ENCODE measurements at regions not wholly inside any gene's neighbourhood (a gene's known extent, or its start where the extent isn't known, plus 50 kb on each side); places are given as distances from the start of the nearest gene placed in this dataset.

DNA sequence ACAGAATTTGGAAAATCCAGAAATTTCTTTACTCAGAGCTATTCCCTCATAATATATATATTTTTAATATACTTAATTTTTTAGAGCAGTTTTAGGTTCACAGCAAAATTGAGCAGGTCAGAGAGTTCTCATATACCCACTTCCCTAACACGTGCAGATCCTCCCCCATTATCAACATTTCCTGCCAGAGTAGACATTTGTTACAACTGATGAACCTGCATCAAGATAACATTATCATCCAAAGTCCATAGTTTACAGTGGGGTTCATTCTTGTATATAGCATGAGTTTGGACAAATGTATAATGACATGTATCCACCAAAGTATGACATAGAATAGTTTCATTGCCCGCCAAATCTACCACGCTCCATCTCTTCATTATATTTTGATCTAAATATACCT, 170.0 kb downstream of the PTEN start:
- DNase-seq (ENCODE audit: low read depth): no peak
- Histone ChIP-seq H3K36me3 (ENCODE audit: control insufficient read depth, insufficient read depth, low read length) (no peaks in the 10 kb centered on the region), H3K4me3 (ENCODE audit: low read depth, low read length) (no peak overlapping the region), H3K27me3 (ENCODE audit: control insufficient read depth, insufficient read depth, low read length) (no peaks in the 10 kb centered on the region)
- TF ChIP-seq, protein P1, sequence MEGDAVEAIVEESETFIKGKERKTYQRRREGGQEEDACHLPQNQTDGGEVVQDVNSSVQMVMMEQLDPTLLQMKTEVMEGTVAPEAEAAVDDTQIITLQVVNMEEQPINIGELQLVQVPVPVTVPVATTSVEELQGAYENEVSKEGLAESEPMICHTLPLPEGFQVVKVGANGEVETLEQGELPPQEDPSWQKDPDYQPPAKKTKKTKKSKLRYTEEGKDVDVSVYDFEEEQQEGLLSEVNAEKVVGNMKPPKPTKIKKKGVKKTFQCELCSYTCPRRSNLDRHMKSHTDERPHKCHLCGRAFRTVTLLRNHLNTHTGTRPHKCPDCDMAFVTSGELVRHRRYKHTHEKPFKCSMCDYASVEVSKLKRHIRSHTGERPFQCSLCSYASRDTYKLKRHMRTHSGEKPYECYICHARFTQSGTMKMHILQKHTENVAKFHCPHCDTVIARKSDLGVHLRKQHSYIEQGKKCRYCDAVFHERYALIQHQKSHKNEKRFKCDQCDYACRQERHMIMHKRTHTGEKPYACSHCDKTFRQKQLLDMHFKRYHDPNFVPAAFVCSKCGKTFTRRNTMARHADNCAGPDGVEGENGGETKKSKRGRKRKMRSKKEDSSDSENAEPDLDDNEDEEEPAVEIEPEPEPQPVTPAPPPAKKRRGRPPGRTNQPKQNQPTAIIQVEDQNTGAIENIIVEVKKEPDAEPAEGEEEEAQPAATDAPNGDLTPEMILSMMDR (IDR thresholded peaks at IDR 0.05; ENCODE audit: insufficient read depth, low read length, poor library complexity, severe bottlenecking): no peak

DNA sequence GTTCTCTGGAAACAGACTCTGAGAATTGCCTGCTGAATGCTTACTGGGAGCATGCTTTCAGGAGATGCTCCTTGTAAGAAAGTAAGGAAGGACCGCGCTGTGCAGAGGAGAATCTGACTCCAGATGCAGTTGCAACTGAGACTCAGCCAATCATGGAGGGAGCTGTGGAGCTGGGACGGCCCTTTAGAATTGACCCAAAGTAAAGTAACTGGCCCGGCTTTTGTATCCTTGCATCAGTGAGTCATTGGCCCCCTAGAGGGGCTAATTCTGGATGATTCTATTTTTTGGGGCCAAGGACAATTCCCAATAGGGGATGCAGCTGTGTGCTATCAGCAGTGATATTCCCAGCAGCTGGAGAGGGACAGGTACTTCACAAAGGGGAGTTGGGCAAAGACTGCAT, 170.4 kb downstream of the PTEN start:
- Histone ChIP-seq H3K27me3 (ENCODE audit: control insufficient read depth, insufficient read depth, low read length) (no peaks in the 10 kb centered on the region), H3K36me3 (ENCODE audit: control insufficient read depth, insufficient read depth, low read length) (no peaks in the 10 kb centered on the region), H3K4me3 (ENCODE audit: low read depth, low read length) (no peak overlapping the region)
- no peak for DNase-seq (ENCODE audit: low read depth)
- TF ChIP-seq, protein P1 (IDR thresholded peaks at IDR 0.05; ENCODE audit: insufficient read depth, low read length, poor library complexity, severe bottlenecking): no peak

DNA sequence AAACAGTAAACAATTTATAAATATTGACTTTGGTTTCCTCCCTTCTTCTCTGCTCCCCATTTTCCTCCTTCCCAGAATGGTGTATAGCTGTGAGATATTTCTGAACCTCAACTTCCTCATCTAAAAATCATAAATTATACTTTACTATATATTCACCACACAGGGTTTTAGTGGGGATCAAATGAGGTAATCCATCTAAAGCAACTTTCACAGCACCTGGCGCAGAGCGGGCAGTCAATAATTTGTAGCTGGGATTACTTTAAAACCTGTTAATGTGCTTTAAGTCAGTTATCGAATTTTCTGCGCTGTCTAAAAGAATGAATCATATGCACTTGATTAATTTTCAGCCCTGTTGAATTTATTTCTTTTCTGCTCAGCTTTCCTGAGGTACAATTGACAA, 172.7 kb downstream of the PTEN start:
- DNase-seq (ENCODE audit: low read depth): no peak
- TF ChIP-seq, protein P1 (IDR thresholded peaks at IDR 0.05; ENCODE audit: insufficient read depth, low read length, poor library complexity, severe bottlenecking): no peak

DNA sequence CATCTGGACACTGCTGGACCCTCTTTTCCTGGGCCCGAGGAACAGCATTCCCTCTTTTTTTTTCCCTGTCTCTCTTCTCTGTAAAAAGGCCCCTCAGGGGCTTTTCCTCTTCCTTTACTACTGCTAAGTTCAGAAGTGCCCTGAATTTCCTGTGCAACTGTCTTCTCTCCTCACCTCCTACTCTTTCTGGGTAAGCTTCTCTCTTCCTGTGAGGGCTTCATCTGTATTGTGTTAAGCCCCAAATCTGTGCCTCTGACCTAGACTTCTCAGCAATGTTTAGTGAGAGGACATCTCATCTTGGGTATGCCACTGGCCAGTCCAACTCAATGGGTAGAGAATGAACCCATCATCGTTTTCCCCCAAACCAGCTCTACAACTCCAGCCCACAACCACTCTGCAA, 174.2 kb downstream of the PTEN start:
- H3K36me3 ChIP-seq (ENCODE audit: control insufficient read depth, insufficient read depth, low read length): no peaks in the 10 kb centered on the region
- H3K4me3 ChIP-seq (ENCODE audit: low read depth, low read length): no peak overlapping the region
- TF ChIP-seq, protein P1 (IDR thresholded peaks at IDR 0.05; ENCODE audit: insufficient read depth, low read length, poor library complexity, severe bottlenecking): no peak
- no peaks in the 10 kb centered on the region for H3K27me3 ChIP-seq (ENCODE audit: control insufficient read depth, insufficient read depth, low read length)
- no peak for DNase-seq (ENCODE audit: low read depth)

More for the DNA sequence above, 172.7 kb downstream of the PTEN start:
- Histone ChIP-seq H3K27me3 (ENCODE audit: control insufficient read depth, insufficient read depth, low read length) (no peaks in the 10 kb centered on the region), H3K4me3 (ENCODE audit: low read depth, low read length) (no peak overlapping the region), H3K36me3 (ENCODE audit: control insufficient read depth, insufficient read depth, low read length) (no peaks in the 10 kb centered on the region)

GRCh38 chr10:88038268-88038667, 174.8 kb downstream of the PTEN start:
- TF ChIP-seq, protein P1 (IDR thresholded peaks at IDR 0.05; ENCODE audit: insufficient read depth, low read length, poor library complexity, severe bottlenecking): no peak
- Histone ChIP-seq H3K4me3 (ENCODE audit: low read depth, low read length) (no peak overlapping the region), H3K27me3 (ENCODE audit: control insufficient read depth, insufficient read depth, low read length) (no peaks in the 10 kb centered on the region), H3K36me3 (ENCODE audit: control insufficient read depth, insufficient read depth, low read length) (no peaks in the 10 kb centered on the region)
- no peak for DNase-seq (ENCODE audit: low read depth)

GRCh38 chr10:88039496-88040200, 176.2 kb downstream of the PTEN start:
- no peak for DNase-seq (ENCODE audit: low read depth)
- Histone ChIP-seq H3K36me3 (ENCODE audit: control insufficient read depth, insufficient read depth, low read length) (no peaks in the 10 kb centered on the region), H3K4me3 (ENCODE audit: low read depth, low read length) (no peak overlapping the region), H3K27me3 (ENCODE audit: control insufficient read depth, insufficient read depth, low read length) (no peaks in the 10 kb centered on the region)
- TF ChIP-seq, protein P1 (IDR thresholded peaks at IDR 0.05; ENCODE audit: insufficient read depth, low read length, poor library complexity, severe bottlenecking): no peak

Measured in kidney epithelial cell (primary cell).